ENCODE measurements at regions not wholly inside any gene's neighbourhood (a gene's known extent, or its start where the extent isn't known, plus 50 kb on each side); places are given as distances from the start of the nearest gene placed in this dataset.
A peak's percentile ranks its signal among the peaks of the same experiment; 100 is the strongest.

DNA sequence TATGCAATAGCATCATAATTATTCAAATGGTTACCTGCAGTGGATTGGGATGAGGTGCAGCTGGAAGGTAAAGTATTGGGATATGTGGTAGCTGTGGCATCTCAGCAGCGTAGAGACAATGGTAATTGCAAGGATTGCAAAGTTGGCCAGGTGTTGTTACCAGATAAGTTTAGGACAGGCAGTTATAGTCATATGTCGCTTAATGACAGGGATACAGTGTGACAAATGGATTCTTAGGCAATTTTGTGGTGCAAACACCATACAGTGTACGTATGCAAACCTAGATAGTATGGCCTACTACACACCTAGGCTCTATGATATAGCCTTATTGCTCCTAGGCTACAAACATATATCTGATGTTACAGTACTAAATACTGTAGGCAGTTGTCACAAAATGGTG lies 163.5 kb upstream of the LYZL2 start:
- DNase-seq: no peak

DNA sequence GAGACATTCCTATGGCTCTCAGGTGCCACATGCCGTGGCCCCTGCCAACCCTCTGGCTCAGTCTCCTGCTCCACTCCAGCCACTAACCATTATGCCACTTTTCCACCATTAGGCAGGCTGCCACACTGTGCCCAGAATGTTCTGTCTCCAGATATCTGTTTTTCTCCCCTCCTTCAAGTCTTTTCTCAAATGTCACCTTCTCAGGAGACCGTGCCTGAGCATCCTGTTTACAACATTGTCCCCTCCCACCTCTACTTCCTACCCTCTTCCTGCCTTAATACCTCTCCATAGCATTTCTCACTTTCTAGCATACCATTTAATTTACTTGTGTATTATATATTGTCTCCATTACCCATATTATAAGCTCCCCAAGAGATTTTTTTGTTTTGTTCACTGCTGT lies 162.5 kb upstream of the LYZL2 start:
- DNase-seq: no peak

DNA sequence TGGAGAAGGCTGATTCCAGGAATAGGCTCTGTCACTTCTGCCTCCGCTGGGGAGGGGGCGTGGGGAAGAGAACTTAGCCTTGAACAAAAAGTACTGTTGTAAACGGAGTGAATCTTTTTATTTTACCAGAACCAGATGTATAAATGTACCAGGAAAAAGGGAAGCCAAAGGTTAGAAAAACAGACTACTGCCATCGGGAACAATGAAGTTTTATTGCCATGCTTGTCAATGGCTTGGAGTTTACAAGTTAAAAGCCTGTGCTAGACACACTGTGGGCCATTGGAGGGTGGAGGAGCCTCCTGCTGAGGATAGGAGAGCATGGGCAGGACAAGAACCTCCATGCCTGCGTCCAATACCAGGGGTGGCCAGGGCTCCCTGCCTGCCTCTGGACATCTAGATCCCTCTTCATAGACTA lies 161.7 kb upstream of the LYZL2 start:
- DNase-seq: no peak

DNA sequence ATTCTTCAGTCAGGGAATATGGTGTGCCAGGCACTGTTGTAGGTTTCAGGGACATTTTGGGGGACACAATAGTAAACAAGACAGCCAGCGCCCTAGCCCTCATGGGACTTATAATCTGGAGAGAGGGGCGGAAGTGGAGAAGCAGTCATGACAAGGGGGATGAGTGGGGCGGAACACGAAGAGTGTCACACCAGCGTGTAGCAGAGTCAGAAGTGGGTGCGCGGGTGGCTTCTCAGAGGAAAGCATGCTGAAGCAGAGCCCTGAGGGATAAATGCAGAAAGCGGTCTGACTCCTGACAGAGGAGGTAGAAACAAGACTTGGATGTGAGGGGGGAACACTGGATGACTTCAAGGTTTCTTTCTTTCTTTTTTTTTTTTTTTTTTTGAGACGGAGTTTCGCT lies 160.3 kb upstream of the LYZL2 start:
- no peak for DNase-seq

DNA sequence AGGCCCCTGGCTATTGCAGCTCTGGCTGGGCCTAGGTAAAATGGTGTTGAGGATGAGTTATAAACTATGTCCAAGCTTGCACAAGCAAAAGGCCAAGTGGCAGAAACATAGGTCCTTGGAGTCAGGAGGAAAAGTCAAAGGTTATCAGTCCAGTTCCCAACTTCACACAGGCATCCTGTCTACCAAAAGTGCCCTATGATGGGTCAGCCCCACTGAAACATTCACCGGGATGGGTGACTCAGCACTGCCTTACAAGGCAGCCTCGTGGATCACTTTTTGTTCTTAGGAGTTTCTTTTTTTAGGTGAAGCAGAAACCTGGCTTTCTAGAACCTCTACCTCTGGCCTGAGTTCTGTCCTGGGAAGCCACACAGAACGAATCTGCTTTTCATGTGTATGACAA lies 158.8 kb upstream of the LYZL2 start:
- no peak for DNase-seq

DNA sequence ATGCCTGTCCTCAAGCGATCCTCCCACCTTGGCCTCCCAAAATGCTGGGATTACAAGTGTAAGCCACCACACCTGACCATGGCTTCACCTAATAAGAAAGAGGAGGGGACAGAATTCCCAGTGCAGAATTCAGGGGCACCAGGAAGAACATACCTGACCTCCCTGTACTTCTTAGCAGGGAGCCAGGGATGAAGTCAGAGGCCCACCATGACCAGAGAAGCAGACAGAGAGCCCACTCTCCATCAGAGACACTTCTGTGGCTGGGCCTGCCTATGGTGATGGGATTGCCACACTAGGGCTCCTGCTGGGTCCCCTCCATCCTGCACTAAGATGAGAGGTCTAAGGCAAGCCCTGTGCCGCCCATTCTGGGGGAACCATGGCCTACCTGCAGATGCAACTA lies 157.4 kb upstream of the LYZL2 start:
- DNase-seq: no peak

DNA sequence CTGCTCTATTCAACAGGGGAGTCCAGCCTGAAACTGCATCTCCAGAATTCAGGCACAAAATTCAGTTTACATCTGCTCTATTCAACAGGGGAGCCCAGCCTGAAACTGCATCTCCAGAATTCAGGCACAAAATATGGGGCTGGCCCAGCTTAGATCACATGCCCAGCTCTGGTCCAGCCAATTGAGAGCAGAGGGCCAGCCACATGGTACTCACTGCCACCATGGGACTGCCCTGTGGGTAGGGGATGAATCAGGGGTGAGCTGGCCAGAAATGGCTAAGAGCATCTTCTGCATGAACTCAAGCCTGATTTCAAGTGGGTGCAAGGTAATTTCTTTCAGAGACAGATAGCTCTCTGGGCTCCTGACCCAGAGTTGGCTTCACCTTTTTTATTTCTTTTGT lies 156.6 kb upstream of the LYZL2 start:
- DNase-seq: no peak

DNA sequence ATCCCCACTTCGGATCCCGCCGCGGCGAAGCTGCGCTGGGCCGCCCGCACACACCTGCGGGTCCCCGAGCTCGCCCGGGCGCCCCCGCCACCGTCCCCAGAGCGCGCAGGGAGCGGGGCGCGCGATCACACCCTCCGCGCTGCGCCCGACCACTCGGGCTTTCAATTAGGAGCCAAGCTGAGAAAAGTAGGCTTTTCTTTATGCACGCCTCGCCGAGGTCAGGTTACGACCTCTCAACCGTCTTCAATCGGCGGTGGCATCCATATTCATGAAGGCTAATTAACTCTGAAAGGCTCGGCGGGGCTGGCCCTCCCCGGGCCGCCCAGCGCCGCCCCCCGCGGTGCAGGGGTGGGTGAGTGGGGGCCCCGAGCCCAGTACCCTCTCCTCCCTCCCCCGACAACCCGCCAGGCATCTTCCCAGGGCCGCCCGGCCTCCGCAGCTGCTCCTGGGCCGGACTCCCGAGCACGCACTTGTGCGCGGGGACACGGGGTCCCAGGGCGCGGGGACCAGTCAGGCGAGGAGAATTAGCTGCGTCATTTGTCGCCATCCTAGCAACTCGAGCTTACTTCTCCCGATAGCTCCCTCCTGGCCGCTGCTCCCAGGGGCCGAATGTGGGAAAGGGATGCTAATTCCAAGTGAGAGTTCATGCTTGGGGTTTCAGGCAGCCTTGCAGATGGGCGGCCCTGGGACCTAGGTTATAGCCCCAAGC lies 155.5 kb upstream of the LYZL2 start:
- DNase-seq: peak; percentile 52

DNA sequence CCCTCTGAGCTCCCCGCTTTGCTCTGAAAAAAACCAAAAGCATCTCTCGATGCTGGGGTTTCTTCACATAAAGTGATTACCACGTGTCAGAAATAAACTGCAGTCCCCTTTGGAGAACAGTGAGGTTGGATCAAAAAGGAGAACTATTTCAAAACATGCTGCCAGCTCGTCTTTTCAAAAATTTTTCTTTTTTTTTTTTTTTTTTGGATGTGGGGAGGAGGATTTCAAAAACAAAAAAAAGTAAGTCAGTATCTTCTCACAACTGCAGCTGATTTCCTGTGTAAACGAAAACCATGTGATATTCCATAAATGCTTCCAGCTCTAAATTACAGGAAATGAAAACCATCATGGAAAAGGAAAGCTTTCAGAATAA lies 155.0 kb upstream of the LYZL2 start:
- no peak for DNase-seq

DNA sequence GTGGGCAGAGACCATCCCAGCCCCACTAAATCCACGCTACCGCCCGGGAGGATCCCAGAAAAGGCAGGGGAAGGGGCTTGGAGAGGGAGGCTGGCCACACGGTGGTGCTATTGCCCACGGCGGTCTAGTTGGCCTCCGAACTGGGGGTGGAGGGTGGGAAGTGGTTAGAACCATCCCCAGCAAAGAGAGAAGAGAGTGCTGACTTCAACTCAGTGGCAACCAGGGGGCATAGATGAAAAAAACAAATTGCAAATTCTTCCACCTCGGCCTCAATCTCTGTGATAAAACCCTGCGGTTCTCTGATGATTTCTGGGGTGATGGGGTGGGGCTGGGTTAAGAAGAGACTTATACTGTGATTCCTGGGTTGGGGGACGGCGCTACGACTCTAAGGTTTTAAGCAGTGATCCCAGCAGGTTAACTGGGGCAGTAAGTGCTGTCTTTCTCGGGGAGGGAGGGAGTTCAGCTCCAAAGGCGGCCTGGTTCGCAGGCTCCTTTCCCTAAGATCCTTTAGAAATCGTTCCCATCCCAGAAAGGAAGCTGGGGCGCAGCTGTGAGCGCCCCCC lies 154.5 kb upstream of the LYZL2 start:
- DNase-seq: peak; percentile 88

DNA sequence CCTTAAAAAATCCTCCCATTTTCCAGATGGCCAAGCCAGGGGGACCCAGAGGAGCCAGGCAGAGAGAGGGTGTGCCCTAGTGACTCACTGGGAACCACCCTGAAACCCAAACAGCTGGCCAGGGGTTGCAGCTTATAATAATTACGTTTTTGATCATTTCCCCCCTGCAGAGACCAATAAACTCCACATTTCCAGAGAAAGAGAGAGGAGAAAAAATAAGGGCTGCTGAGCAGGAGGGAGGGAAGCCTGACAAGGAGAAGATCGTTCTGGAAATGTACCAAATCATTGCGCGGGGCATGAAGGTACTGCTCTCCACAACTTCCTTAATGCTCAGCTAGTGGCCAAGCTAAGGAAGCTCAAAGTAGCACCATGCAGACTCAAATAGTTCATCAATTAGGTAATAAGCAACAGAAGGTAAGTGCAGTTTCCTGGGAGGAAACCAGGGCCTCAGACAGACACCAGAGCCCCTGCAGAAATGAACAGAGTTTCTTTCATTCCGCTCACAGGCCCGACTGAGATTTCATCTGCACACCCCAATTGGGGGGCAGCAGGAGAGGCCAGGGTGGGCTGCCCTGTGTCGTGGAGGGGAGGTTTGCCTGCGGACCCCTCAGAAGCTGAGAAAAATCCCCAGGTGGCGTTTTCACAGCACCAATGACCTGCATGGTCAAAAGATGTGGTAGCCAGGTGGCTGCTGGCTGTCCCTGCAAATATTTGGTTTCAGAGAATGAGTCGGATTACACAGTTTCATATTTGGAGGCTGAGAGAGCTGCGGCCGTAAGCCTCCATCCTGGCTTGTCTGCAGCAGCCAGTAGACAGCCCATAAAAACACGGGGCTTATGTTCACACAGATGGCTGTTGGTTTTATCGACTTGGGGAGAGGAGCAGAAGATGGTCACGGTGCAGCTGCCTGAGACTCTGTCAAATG lies 153.2 kb upstream of the LYZL2 start:
- DNase-seq: no peak

DNA sequence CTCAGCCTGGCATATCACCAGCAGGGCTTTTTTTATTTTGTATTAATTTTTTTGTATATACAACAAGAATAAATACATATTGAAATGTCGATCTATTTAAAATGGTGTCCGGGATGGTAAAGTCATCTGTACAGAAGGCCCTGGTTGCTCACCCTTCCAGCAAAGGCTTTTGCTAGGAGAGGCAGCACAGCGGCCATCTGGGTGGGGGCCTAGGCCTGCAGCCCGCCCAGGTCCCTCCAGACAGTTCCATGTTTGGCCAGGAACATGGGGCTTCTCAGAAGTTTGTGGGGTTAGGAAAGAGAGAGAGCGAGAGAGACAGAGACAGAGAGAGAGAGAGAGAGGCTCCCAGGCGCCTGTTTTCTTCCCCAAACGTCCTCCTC lies 152.6 kb upstream of the LYZL2 start:
- DNase-seq: no peak

DNA sequence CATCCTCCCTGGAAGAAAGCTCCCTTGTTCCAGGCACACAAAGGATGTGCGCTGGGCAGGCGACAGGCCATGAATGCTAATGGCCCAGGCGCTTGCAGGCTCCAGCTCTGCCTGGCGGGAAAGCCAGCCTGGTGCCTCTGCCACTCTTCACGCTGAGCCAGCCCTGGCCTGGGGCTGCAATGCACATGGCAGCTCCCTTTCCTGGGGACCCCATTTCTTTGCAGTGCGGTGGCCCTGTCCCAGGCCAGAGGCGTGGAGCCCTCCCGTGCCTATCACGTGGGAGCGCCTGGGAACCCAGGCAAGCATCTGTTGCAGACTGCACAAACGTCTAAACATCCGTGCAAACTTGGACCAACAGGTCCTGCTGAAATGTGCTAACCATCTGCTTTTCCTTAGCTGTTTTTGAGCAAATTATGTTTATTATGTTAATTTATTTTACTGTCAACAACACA lies 152.1 kb upstream of the LYZL2 start:
- DNase-seq: no peak

DNA sequence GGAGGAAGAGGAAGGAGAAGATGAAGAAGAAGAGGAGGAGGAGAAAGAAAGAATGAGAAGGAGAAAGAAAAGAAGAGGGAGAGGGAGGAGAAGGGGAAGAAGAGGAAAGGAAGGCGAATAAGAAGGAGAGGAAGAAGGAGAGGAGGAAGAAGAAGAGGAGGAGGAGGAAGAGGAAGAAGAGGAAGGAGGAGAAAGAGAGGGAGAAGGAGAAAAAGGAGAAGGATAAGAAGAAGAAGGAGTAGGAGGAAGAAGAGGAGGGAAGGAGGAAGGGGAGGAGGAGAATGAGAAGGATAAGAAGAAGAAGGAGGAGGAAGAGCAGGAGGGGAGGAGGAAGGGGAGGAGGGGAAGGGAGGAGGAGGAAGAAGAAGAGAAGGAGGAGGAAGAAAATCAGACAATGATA lies 149.2 kb upstream of the LYZL2 start:
- no peak for DNase-seq

DNA sequence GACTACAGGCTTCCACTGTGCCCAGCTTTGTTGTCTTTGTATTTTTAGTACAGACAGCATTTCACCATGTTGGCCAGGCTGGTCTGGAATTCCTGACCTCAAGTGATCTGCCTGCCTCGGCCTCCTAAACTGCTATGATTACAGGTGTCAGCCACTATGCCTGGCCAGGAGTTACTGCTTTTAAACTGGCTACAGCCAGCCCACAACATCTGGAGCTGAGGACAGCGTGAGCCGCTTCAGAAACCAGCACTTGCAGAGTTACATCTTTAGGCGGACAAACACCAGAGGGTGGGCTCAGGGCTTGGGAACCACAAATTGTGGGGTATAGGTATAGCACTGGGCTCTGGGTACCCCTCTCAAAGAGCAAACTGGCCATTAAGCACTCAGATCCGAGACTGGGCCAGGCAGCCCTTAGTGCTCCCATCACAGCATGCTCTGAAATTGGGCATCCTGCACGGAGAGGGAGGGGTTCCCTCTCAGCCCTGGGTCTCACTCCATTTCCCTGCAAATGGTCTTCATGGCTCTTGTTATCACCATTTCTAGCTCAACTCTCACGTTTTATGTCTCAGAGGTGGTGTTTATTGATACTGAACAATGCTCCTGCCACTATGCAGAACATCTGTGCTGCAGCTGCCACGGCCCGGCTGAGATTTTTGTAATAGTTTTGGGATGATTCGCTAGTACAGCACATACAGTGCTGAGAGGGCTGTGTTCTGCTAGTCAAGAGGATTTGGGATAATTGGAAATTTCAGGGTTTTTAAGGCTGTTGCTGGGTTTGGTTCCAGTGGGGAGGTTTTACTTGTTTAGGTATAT lies 146.4 kb upstream of the LYZL2 start:
- DNase-seq: no peak

DNA sequence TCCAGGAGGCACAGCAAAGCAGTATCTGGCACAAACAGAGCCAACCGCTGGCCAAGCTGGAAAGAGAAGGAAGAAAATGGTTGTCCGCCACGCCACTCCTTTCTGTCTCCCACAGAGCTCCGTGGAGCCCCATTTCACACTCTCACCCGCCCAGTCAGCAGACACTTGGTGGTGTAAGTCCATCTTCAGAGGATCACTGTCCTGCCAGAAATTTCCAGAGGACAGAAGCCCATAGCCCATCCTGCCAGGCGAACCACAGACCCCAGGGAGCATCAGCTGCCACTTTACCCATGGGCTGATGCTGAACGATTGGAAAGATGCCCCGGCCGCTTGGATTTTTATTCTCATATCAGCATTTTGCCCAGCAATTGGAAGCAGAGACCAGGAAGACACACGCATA lies 144.7 kb upstream of the LYZL2 start:
- DNase-seq: no peak

DNA sequence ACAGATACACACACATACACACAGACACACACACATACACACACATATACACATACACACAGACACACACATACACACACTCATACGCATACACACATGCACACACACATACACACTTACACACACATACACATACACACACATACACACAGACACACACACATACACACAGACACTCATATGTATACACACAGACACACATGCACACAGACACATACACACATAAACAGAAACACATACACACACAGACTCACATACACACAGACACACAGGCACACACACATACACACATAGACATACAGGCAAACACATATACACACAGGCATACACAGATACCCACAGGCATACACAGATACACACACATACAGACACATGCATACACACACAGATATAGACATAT lies 143.9 kb upstream of the LYZL2 start:
- no peak for DNase-seq

DNA sequence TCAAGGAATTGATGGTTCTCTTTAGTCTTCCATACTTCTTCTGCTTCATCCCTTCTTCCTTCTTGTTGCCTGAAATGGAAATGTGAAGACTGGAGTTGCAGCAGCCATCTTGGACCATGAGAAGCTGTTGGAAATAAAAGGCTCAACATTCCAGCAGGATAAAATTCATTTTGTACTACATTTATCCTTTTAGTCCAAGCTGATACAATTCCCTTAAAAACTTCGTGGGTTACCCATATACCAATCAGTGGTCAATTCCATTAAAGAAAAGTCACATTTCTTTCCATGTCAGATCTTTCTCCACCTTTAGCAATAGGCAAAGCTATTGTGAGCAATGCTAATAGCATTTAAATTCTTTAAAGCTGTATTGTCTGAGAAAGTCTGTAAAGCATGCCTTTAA lies 141.3 kb upstream of the LYZL2 start:
- DNase-seq: no peak

DNA sequence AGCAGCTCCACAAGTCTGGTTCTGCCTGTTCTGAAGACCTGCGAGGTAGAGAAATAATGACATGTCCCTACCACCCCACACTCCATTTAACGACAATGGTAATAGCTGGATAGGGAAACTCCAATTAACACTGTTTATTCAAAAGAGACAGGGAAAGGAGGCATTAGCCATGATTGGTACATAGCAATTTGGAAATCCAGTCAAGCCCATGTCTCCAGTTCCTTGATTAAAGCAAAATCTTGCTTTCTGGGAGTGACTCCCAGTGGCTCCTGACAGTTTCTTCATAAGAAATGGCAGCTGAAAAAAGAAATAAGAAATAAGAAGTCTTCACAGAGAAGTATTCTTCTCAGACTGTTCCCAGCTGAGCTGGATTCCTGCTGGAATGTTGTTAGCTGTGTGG lies 140.7 kb upstream of the LYZL2 start:
- no peak for DNase-seq

DNA sequence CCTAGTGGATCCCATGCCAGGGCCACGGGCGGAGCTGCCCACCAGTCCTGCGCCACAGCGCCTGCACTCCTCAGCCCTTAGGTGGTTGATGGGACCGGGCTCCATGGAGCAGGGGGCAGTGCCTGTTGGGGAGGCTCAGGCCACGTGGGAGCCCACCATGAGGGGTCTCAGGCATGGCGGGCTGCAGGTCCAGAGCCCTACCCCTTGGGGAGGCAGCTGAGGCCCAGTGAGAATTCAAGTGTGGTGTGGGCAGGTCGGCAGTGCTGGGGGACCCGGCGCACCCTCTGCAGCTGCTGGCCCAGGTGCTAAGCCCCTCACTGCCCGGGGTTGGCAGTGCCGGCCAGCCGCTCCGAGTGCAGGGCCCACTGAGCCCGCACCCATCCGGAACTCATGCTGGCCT lies 139.8 kb upstream of the LYZL2 start:
- DNase-seq: no peak

DNA sequence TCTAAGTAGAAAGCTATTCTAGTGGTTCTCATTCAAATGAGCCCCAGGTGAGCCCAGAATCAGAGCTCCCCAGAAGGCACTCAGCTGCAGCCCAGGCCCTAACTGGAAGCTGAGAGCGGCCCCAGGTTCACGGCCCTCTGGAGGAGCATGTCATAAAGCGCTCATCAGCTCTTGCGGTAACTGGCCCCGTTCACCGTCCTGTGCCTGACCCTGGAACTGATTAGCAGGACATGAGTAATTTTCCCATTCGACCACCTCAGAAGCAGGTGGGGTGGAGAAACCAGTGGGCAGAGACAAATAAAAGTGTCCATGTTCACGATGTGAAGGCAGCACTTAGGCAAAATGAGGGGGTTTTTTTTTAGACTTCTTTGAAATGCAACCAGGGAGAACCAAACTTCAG lies 136.1 kb upstream of the LYZL2 start:
- no peak for DNase-seq

DNA sequence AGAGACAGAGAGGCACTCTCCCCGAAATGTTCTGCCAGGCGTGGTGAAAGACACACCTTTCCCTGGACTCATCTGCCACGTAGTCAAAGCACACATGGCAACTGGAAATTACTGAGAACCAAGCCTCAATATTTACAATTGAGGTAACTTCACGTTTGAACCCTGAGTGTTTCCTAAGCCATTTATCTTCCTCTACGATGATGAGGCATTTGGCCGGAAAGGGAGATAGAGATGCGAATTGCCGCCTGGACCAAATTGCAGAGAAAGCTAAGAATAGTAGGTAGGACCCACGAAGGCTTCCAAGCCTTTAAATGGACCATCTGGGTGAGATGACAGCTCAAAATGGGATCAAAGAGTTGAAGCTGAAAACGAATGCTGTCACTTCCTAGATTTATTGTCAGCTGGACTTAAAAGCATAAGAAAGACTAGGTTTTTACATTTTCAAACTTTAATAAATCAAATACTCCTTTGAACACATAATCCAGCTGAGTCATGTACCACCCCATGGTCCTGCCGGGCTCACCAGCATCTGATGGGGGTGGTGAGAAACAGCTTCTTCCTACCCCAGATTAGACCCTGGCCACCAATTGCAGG lies 135.6 kb upstream of the LYZL2 start:
- DNase-seq: no peak

DNA sequence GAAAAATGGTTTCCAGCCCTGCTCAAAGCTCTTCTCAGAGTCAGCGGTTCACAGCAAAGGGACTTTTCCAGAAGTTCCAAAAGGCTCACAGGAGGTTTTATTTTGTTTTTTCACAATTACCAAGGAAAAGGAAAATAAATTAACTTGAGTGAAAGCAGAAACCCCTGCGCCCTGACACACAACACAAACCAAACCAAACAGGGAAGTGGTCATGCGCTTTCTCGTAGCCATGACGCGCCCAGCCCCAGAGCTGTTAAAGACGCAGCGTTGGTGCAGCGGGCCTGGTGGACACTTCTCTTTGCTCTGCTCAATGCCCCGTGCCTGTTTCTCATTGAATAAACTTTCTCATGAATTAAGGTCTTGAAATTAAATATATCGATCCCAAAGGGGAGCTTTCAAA lies 134.4 kb upstream of the LYZL2 start:
- no peak for DNase-seq

Measured in activated CD8-positive, alpha-beta memory T cell treated with anti-CD3 and anti-CD28 coated beads, Interleukin-2, amount 50 U/mL, for 4 hours (primary cell).